OCI-LY3 (cell line): ENCODE measurements at regions not wholly inside any gene's neighbourhood (a gene's known extent, or its start where the extent isn't known, plus 50 kb on each side); places are given as distances from the start of the nearest gene placed in this dataset.

Experiments
- H2AFZ ChIP-seq: fragments of 200-600, 300-600 bp; shearing (Covaris generic); 2 replicates; pipeline ENCODE4 v1.6.0; 2014; ENCODE audit warnings: antibody characterized with exemption, low read depth, low read length
- H3K27ac ChIP-seq: fragments of 200-600, 300-600 bp; sonication (generic); 2 replicates; pipeline ENCODE4 v1.5.1; 2014; ENCODE audit warnings: mild to moderate bottlenecking, low read length, moderate library complexity, mixed read lengths
- H3K27me3 ChIP-seq: fragments of 200-600, 300-600 bp; sonication (generic); 2 replicates; pipeline ENCODE4 v1.6.1; 2014; ENCODE audit warnings: low read depth, low read length, mixed read lengths
- H3K36me3 ChIP-seq: fragments of 200-600, 300-600 bp; sonication (generic); replicated peaks from 2 replicates; pipeline ENCODE3; 2014; ENCODE audit warnings: low read depth, low read length, mixed read lengths
- H3K4me1 ChIP-seq: fragments of 300-600, 200-600 bp; sonication (generic); 2 replicates; pipeline ENCODE4 v1.6.1; 2014; ENCODE audit warnings: low read length, mixed read lengths
- H3K4me2 ChIP-seq: fragments of 200-600, 300-600 bp; sonication (generic); 2 replicates; pipeline ENCODE4 v1.6.1; 2014; ENCODE audit warnings: low read length, mixed read lengths
- H3K4me3 ChIP-seq: fragments of 300-600, 200-600 bp; sonication (generic); 2 replicates; pipeline ENCODE4 v1.5.1; 2014; ENCODE audit warnings: antibody characterized with exemption, mild to moderate bottlenecking, low read length, moderate library complexity
- H3K79me2 ChIP-seq: fragments of 300-600, 200-600 bp; shearing (Covaris generic); 2 replicates; pipeline ENCODE4 v1.6.1; 2014; ENCODE audit warnings: mild to moderate bottlenecking, low read length, mixed read lengths
- H3K9ac ChIP-seq: fragments of 300-600, 200-600 bp; shearing (Covaris generic); 2 replicates; pipeline ENCODE4 v1.6.0; 2014; ENCODE audit warnings: mild to moderate bottlenecking, low read length, moderate library complexity
- H3K9me3 ChIP-seq: fragments of 200-600, 300-600 bp; shearing (Covaris generic); 2 replicates; pipeline ENCODE4 v1.6.1; 2014; ENCODE audit warnings: low read length, mixed read lengths; ENCODE audit not compliant: insufficient read depth
- H4K20me1 ChIP-seq: fragments of 200-600, 300-600 bp; sonication (generic); 2 replicates; pipeline ENCODE4 v1.6.1; 2016; ENCODE audit warnings: low read length, mixed read lengths; ENCODE audit not compliant: insufficient read depth
- EZH2phosphoT487 ChIP-seq: fragments of 200-600 bp; shearing (Covaris generic); IDR thresholded peaks from 2 replicates; pipeline ENCODE4 v1.6.1; 2018; ENCODE audit warnings: antibody characterized with exemption, mixed run types, low read depth
- TF ChIP-seq, protein P1 (sequence below): fragments of 200-600, 300-600 bp; sonication (generic); IDR thresholded peaks from 2 replicates; pipeline ENCODE4 v1.5.1; 2014; ENCODE audit warnings: antibody characterized with exemption, low read length, low read depth

DNA sequence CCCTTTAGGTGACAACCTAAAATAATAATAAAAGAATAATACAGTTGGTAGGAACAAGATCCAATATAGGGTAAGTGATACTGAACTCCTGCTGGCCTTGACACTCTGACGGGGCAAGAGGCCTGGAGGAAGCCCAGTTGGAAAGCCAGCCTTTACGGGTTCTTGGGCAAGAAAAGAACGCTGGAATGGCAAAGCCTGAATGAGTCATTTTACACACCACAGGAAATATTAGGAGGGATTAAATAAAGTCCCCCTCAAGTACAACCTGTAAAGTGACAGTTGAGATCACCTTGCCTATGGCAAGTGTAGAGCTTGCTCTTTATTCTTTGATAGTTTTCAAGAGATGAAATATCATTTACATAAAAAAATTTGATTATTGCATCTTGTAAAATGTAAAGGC, 244.5 kb upstream of the TLL1 start:
- Histone ChIP-seq H3K9ac (no peak overlapping the region), H3K79me2 (no peaks in the 10 kb centered on the region), H3K4me2 (no peak overlapping the region), H3K36me3 (no peaks in the 10 kb centered on the region), H2AFZ (no peak overlapping the region), H3K4me3 (no peak overlapping the region), H3K9me3 (no peaks in the 10 kb centered on the region), H3K4me1 (no peaks in the 10 kb centered on the region), H3K27ac (no peak overlapping the region), H4K20me1 (no peaks in the 10 kb centered on the region), H3K27me3 (no peaks in the 10 kb centered on the region)
- TF ChIP-seq EZH2phosphoT487, result no peak
- TF ChIP-seq, protein P1, sequence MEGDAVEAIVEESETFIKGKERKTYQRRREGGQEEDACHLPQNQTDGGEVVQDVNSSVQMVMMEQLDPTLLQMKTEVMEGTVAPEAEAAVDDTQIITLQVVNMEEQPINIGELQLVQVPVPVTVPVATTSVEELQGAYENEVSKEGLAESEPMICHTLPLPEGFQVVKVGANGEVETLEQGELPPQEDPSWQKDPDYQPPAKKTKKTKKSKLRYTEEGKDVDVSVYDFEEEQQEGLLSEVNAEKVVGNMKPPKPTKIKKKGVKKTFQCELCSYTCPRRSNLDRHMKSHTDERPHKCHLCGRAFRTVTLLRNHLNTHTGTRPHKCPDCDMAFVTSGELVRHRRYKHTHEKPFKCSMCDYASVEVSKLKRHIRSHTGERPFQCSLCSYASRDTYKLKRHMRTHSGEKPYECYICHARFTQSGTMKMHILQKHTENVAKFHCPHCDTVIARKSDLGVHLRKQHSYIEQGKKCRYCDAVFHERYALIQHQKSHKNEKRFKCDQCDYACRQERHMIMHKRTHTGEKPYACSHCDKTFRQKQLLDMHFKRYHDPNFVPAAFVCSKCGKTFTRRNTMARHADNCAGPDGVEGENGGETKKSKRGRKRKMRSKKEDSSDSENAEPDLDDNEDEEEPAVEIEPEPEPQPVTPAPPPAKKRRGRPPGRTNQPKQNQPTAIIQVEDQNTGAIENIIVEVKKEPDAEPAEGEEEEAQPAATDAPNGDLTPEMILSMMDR, result no peak

DNA sequence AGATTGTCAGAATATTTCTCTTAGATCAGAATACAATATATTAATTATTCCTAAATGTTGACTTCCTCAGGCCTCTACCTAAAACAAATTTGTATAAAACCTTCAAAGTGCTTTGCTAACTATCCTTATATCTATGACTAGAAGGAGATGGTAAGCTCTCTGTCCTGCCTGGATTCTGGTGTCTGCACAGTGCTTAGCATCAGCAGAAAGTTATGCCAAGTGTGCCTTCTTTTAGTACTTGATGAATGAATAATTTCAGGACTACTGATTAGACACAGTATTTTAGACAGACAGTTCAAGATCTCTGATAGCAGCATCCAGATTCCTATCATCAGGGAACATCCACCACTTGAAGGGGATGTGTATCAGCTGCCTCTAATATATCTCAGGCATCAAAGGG, 242.4 kb upstream of the TLL1 start:
- Histone ChIP-seq H2AFZ (no peak overlapping the region; the same call in 1 of the 2 replicates), H3K4me2 (no peak overlapping the region), H3K9ac (no peak overlapping the region), H3K27me3 (no peaks in the 10 kb centered on the region), H3K36me3 (no peaks in the 10 kb centered on the region), H3K4me3 (no peak overlapping the region), H3K27ac (no peak overlapping the region), H4K20me1 (no peaks in the 10 kb centered on the region), H3K79me2 (no peaks in the 10 kb centered on the region), H3K4me1 (no peaks in the 10 kb centered on the region), H3K9me3 (no peaks in the 10 kb centered on the region)
- TF ChIP-seq, protein P1, result no peak
- TF ChIP-seq EZH2phosphoT487, result no peak

DNA sequence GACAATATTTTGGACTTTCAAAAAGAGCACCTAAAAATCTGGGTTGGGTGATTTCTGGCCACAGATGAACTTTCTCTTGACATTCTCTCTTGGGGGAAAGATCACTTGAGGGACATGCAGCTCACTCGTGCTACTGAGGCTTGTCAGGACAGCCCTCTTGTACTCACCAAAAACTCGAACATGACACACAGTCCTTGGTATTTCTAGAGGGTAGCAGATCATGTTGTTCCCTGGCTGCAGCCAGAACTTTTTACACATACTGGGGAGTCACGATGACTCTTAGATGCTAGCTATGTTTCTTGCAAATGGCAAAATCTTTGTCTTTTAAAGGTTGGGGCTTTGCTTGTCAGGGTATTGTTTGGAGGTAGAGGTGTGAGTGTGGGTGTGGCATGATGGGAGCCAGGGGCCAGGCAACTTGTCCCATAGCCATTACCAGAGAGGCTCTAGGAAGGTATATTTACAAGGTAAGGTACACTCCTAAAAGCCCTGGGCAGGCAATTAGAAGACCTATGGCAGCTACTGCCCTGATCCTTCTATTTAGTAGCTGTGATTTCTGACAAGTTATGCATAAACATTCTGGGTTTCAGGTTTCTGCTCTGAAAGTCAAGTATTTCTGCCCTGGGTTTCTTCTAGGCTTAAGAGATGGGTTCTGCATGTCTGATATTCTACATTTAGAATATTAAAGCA, 241.7 kb upstream of the TLL1 start:
- H3K4me1 ChIP-seq, result no peaks in the 10 kb centered on the region
- TF ChIP-seq EZH2phosphoT487, result no peak
- TF ChIP-seq, protein P1, result no peak
- H3K9me3 ChIP-seq, result no peaks in the 10 kb centered on the region
- H3K9ac ChIP-seq, result no peak overlapping the region
- no peak overlapping the region for H3K4me2 ChIP-seq
- no peaks in the 10 kb centered on the region for H3K27me3 ChIP-seq
- no peak overlapping the region for H3K4me3 ChIP-seq
- H2AFZ ChIP-seq, result peak overlapping the region; percentile 4; the same call in 1 of the 2 replicates
- no peak overlapping the region for H3K27ac ChIP-seq
- no peaks in the 10 kb centered on the region for H4K20me1 ChIP-seq
- H3K79me2 ChIP-seq, result no peaks in the 10 kb centered on the region
- no peaks in the 10 kb centered on the region for H3K36me3 ChIP-seq

DNA sequence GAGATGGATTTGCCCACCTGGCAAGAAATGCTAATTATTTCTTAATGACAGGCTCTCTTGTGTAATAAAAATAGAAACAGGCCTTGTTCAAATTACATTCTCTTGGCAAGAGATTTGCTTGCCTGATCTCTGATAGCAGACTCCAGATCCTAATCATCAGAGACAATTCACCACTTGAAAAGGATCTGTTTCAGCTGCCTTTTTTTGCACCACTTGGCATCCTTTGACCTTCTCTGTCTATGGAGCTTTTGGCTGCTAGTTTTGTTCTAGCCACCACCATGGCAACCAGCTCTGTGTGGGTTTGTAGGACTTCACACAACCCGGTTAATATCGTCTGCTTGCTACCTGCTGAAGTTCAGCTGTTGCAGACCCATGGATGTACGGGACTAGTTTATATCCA, 241.1 kb upstream of the TLL1 start:
- H4K20me1 ChIP-seq, result no peaks in the 10 kb centered on the region
- no peaks in the 10 kb centered on the region for H3K27me3 ChIP-seq
- H3K9me3 ChIP-seq, result no peaks in the 10 kb centered on the region
- H3K9ac ChIP-seq, result no peak overlapping the region
- TF ChIP-seq, protein P1, result no peak
- TF ChIP-seq EZH2phosphoT487, result no peak
- H3K27ac ChIP-seq, result no peak overlapping the region
- no peaks in the 10 kb centered on the region for H3K36me3 ChIP-seq
- H3K4me1 ChIP-seq, result no peaks in the 10 kb centered on the region
- H3K4me2 ChIP-seq, result no peak overlapping the region
- no peak overlapping the region for H2AFZ ChIP-seq
- H3K79me2 ChIP-seq, result no peaks in the 10 kb centered on the region
- H3K4me3 ChIP-seq, result no peak overlapping the region
